ENCODE measurements at regions not wholly inside any gene's neighbourhood (a gene's known extent, or its start where the extent isn't known, plus 50 kb on each side); places are given as distances from the start of the nearest gene placed in this dataset.

GRCh38 chr3:54020436-54020835 lies 101.9 kb upstream of the CACNA2D3 start:
- DNase-seq = no peak

GRCh38 chr3:54014067-54014466 lies 108.3 kb upstream of the CACNA2D3 start:
- DNase-seq = no peak

DNA sequence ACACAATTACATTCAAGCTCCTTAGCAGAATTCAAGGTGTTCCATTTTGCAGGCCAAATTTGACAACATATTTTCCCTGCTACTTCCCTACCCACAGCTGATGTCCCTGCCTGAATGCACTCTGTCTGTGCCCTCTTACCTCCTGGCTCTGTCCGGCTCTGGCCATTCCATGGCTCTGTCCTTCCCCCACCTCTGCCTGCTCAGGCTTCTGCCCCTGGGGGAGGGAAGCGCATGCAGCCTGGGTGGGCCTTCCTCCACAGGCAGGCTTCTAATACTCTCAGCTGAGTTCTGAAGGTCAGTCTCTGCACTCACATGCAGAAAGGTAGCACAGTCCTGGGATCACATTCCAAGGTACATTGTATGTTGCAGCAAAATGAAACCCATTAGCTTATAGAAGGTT lies 113.6 kb upstream of the CACNA2D3 start:
- no peak for DNase-seq

GRCh38 chr3:54008099-54008498 lies 114.3 kb upstream of the CACNA2D3 start:
- DNase-seq = no peak

GRCh38 chr3:54004335-54004734 lies 112.7 kb upstream of the SELENOK start:
- DNase-seq = no peak

GRCh38 chr3:54003136-54003535 lies 111.5 kb upstream of the SELENOK start:
- DNase-seq = no peak

GRCh38 chr3:53999725-54000124 lies 108.1 kb upstream of the SELENOK start:
- DNase-seq = no peak

- no peak for DNase-seq
Observed at GRCh38 chr3:53998980-53999379, 107.3 kb upstream of the SELENOK start.

GRCh38 chr3:53997476-53997875 lies 105.8 kb upstream of the SELENOK start:
- DNase-seq = no peak

DNA sequence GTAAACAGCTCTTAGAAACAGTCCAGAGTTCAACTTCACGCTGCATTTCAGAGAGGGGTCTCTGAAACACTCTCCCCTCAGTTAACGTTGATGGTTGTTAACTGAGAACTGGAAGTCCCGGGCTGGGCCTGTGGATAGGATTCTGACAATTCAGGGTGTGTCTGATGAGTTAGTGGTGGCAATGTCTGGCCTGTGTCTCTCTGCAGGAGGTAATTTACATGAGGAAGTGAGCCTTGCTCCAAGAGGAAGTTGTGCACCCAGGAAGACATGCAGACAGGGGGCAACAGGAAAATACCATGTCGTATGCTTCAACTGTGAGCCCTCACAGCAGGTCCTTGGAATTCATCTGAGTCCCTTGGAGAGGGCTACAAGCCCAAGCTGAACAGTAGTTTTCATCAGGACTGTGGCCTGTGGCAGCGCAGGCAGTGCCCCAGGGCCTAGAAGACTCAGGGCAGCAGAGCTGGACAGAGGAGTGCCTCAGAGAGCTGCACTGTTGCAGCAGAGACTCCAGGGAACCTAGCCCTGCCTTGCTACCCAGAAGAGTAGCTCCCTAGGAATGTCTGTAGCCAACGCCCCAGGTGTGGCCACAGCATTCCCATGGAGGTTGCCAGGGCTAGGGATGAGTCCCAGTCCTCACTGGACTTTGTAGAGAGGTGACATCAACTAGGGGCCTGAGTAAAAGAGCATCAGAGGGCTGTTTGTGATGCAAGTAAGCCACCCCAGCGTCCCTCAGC lies 104.6 kb upstream of the SELENOK start:
- DNase-seq = no peak

DNA sequence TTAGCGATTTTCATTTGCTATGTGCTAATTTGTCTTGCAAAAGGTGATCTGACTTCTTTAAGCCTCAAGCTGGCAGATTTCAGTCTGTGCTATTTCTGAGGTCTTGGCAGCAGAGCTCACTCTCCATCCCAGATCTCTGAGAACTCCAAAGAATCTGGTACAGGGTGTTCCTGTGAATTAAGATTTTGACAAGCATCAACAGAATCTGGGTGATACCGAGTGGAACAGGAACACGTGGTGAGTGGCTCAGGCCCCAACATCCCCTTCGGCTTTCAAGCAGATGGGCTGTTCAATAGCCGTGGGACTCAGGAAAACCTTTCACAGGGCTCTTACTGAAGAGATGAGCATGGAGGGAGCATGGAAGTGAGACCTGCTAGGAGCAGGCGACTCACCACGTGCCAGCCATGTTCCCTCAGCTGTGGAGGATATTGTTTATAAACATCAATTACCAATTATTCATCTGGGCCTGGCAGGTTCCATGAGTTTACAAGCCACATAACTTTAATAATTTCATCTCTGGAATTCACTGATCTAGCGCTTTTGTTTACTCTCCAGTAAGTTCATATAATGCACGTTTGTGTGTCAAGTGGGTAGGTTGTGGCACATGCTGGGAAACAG lies 103.4 kb upstream of the SELENOK start:
- no peak for DNase-seq

GRCh38 chr3:53991240-53991639 lies 99.6 kb upstream of the SELENOK start:
- no peak for DNase-seq

- no peak for DNase-seq
Observed at GRCh38 chr3:53989946-53990345, 98.3 kb upstream of the SELENOK start.

DNA sequence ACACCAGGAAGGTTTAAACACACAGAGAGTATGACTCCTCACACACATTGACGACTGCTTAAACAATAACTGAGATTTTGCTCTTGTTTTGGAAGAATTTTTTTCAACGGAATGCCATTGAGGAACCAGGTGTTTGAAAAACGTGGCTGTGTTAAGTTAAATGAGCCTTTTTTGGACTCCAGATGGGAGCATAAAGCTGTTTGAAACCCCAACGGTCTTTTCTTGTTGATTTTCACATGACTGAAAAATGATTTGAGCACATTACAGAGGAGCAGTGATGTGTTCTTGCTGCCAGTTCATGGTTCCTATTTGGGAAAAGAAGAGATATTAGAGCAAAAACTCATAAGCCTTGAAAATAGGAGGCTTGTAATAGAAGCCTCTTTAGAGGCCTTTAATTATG lies 97.8 kb upstream of the SELENOK start:
- DNase-seq = no peak

- DNase-seq = no peak
Observed at GRCh38 chr3:53978386-53978785, 86.7 kb upstream of the SELENOK start.

GRCh38 chr3:53975382-53975781 lies 83.7 kb upstream of the SELENOK start:
- no peak for DNase-seq

GRCh38 chr3:53974324-53974723 lies 82.7 kb upstream of the SELENOK start:
- no peak for DNase-seq

DNA sequence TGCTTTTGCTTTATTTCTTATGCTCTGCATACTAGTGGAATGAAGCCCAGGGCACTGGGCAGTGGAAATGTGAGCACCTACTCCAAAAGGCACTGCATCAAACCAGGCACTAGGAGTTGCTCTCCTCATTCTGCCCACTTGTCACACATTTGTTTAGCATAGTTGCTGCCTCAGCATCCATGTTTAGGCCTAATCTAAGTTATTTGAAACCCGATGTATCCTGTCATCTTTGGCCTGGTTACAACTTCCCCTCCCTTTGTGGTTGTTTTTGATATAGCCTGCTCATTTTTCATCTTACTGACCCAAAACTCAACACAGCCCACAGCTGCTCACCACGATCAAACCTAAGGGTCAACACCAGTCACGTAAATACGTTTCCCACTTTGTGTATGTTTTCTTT lies 82.2 kb upstream of the SELENOK start:
- DNase-seq = no peak

GRCh38 chr3:53970661-53971060 lies 79.0 kb upstream of the SELENOK start:
- no peak for DNase-seq

DNA sequence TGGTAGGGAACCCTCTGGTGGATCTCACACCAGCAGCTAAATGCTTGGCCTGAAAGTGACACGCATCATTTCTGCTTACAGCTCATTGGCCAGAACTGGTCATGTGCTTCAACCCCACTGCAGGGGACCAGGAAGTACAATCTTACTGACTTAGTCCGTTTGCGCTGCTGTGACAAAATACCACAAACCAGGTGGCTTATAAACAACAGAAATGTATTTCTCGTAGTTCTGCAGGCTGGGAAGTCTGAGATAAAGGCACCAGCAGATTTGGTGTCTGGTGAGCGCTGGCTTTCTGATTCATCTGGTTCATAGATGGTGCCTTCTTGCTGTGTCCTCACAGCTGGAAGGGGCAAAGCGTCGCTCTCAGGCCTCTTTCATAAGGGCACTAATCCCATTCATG lies 77.4 kb upstream of the SELENOK start:
- no peak for DNase-seq

DNA sequence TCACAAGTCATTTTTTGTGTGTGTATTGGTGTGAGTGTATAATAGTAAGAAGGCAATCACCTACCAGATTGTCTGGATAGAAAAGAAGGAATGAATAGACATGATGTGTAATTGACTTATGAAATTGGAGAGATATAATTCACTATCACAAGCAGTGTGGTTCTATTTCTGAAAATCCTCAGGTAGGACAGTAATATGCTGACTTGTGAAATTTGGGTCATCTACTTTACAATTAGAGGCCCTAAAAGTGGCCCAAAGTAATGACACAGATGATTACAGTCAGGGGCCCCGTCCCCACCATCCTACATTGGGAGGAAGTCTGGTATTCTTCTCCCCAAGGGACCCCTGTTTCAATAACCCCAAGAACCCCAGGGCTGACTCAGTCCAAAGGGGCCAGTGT lies 73.6 kb upstream of the SELENOK start:
- DNase-seq = no peak

GRCh38 chr3:53957831-53958230 lies 66.2 kb upstream of the SELENOK start:
- DNase-seq = no peak

- no peak for DNase-seq
Observed at GRCh38 chr3:53956586-53956985, 64.9 kb upstream of the SELENOK start.

DNA sequence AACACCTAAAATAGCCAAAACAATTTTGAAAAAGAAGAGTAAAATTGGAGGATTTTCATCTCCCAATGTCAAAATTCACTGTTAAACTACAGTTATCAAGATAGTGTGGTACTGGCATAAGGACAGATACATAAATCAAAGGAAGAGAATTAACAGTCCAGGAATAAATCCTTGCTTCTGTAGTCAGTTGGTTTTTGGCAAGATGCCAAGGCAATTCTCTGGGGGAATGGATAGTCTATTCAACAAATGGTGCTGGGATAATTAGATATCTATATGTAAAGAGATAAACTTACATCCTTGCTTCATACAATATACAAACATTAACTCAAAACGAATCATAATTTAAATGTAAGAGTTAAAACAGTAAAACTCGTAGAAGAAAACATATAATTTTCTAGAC lies 57.9 kb upstream of the SELENOK start:
- peak; percentile 11 for DNase-seq

GRCh38 chr3:53948174-53948573 lies 56.5 kb upstream of the SELENOK start:
- DNase-seq = no peak
